CD4-positive, alpha-beta T cell treated with Interleukin-4 for 4 hours (primary cell): ENCODE measurements at regions not wholly inside any gene's neighbourhood (a gene's known extent, or its start where the extent isn't known, plus 50 kb on each side); places are given as distances from the start of the nearest gene placed in this dataset.

Experiments
- DNase-seq: peaks from one replicate; pipeline ENCODE4 v3.0.0-alpha.2; 2020

- no peak for DNase-seq
Observed at GRCh38 chr13:97809576-97809975, 143.9 kb upstream of the IPO5 start.

DNA sequence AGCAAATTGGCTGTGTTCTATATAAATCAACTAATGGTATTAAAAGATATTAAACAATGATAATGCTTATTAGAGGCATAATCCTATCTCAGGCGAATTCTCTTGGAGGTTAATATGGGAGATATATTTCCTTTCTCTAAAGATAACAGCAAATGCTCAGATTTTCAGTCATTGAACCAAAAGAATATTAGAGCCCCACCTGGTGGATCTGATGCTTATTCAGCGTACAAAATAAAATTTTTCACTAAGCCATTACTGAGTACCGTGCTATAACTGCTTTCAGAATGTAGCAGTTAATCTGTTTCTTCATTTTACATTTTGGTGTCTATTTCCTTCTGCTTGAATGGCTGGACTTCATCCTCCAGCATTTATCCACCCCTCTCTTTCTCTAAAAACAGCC is 143.3 kb upstream of the IPO5 start:
- no peak for DNase-seq

- DNase-seq = no peak
Observed at GRCh38 chr13:97822377-97822776, 131.1 kb upstream of the IPO5 start.

DNA sequence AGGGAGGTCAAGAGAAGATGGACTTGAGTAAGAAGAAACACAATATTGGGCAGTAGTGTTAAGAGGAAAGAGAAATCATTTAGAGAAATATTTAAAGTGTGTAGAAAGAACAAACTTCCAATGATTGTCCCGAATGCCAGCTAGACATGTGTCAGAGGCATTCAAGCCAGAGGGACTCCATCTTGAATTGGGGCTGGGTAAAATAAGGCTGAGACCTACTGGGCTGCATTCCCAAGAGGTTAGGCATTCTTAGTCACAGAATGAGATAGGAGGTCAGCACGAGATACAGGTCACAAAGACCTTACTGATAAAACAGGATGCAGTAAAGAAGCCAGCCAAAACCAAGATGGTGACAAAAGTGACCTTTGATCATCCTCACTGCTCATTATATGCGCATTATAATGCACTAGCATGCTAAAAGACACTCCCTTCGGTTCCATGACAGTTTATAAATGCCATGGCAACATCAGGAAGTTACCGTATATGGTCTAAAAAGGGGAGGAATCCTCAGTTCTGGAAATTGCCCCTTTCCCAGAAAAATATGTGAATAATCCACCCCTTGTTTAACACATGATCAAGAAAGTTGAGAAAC is 127.0 kb upstream of the IPO5 start:
- DNase-seq = no peak

DNA sequence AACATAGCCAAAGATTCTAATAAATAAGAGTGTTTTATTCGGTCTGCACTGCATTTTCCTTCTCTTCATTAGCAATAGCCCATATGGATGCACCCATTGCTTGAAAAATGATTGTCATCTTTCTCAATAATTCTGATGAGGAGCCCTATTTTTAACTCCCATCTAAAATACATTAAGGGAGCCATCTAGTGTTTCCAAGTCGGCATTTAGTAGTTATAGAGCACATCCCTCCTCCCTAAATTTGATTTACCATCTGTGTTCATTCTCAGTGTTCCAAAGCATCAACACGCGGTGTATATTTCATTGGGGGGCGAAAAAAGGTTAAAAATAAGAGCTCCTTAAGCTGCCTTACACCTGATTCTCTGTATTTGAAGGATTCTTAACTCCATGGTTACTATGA is 119.2 kb upstream of the IPO5 start:
- no peak for DNase-seq

- no peak for DNase-seq
Observed at GRCh38 chr13:97843189-97843588, 110.3 kb upstream of the IPO5 start.

GRCh38 chr13:97844151-97844550 is 109.3 kb upstream of the IPO5 start:
- DNase-seq = no peak

GRCh38 chr13:97848886-97849285 is 104.6 kb upstream of the IPO5 start:
- no peak for DNase-seq

DNA sequence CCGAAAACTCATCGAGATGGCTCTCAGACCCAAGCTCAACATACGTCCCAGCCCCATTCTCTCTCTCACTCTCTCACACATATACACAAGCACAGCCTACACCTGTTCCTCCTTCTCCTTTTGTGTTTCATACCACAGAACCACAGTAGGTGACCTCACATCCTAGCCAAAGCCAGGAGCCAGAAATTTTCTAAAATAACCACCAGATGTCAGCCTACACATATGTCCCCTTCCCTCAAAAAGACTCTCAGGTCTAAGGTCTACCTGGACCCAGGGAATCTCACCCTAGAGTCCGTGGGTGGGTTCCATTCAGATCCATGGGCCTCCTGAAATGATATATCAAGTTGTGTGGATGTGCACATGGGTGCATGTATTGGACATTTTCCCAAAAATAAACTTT is 104.2 kb upstream of the IPO5 start:
- no peak for DNase-seq

DNA sequence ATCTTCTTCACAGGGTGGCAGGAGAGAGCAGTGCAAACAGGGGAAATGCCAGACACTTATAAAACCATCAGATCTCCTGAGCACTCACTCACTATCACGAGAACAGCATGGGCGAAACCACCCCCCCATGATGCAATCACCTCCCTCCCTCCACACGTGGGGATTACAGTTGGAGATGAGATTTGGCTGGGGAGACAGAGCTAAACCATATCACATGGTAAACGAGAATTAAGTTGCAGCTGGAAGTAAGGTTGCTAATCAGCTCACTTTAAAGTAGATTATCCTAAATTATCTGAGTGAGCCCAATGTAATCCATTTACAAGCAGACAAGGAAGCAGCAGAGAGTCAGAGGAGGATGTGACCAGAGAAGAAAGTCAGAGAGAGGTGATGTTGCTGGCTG is 102.2 kb upstream of the IPO5 start:
- no peak for DNase-seq

DNA sequence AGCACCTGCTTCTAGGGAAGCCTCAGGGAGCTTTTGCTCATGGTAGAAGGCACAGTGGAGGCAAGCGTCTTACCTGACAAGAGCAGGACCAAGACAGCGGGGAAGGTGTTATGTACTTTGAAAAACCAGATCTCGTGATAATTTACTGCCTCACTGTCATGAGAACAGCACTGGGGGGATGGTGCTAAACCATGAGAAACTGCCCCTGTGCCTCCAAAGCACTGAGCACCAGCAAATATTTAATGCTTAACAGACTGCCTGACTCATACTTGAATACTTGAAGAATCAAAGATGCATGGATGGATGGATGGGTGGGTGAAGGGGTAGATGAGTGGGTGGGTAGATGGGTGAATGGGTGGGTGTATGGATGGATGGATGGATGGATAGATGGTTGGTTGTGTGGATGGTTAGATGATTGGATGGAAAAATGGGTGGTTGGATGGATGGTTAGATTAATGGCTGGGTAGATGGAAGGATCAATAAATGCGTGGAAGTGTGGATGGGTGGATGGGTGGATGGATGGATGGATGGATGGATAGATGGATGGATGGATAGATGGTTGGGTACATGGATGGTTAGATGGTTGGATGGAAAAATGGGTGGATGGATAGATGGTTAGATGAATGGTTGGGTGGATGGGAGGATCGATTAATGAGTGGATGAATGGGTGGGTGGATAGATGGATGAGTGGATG is 101.1 kb upstream of the IPO5 start:
- DNase-seq = no peak

GRCh38 chr13:97853550-97853949 is 99.9 kb upstream of the IPO5 start:
- no peak for DNase-seq

DNA sequence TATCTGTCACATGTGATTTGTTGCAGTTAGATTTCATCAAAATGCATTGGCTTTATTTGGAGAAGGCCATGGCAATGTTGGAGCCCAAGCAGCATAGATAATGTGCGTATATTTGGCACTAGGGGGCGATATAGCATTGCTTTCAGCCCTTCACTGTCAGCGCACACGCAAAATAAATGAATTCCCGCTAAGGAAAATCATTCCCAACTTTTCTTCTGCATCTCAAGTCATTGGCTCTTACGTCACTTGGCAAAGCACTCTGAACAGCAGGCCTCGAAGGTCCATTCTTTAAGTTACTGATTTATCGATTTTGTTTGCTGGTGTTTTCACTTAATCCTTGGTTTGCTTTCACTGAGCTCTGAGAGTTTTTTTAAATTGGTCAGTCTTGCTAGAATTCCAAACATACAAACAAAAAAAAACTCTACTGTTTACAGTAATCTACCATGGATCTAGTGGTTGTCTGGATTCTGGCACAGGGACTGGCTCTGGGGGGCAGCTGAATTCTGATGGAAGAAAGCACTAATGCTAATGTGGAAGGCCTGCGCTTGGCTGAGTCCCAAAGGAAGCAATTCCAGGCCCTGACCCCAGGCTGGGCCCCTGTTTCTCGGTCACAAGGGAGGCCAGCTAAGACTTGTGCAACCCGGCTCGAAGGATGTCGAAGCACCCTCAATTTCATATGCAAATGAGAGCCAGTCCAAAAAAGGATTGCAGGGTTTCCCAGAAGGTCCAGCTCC is 97.7 kb upstream of the IPO5 start:
- peak; percentile 39 for DNase-seq

DNA sequence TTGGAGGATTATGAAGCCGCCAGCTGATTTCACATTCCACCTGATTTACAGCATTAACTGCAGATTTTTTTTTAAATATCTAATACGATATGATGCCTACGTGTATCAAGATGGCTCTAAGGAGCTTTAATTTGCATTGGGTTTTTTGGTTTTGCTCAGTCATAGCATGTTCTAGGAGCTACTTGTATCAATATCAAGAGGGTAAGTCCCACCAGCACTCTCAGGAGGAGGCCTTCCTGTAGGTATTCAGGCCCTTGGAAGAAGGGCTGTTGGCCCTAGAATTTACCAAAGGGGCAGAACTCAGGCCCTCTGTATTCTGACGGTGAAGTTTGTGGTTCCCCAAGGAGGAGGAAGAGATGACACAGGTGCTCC is 97.2 kb upstream of the IPO5 start:
- DNase-seq = no peak

- DNase-seq = no peak
Observed at GRCh38 chr13:97858161-97858560, 95.3 kb upstream of the IPO5 start.

DNA sequence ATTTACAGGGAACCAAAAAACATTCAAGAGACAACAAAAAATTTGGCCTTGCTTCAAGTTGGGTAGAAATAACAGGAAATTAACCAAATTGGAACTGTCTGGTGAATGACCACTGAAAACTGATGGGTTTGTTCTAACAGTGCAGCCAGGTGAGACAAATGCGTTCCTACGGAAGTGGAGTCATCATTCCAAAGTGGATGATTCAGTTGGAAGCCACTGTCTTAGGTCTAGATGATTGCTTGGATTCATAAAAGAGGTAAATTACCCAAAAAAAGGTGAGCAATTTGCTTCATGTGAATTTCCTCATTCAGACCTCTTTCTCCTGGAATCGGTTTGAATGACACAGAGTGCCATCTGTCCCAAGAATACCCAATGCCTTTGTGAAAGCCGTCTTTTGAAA is 87.1 kb upstream of the IPO5 start:
- DNase-seq = no peak

DNA sequence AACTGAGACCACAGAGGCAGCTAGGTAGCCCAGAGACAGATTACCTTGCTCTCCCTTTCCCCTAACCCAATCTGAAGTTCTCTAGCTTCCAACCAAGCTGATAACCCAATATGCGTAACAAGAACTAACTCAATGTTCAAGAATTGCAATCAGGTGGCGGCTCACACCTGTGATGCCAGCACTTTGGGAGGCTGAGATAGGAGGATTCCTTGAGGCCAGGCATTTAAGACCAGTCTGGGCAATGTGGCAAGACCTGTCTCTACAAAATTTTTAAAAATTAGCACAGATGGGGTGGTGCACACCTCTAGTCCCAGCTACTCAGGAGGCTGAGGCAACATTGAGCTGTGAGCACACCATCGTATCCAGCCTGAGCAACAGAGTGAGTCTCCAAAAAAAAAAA is 86.7 kb upstream of the IPO5 start:
- DNase-seq = no peak

GRCh38 chr13:97873398-97873797 is 80.1 kb upstream of the IPO5 start:
- DNase-seq = no peak

DNA sequence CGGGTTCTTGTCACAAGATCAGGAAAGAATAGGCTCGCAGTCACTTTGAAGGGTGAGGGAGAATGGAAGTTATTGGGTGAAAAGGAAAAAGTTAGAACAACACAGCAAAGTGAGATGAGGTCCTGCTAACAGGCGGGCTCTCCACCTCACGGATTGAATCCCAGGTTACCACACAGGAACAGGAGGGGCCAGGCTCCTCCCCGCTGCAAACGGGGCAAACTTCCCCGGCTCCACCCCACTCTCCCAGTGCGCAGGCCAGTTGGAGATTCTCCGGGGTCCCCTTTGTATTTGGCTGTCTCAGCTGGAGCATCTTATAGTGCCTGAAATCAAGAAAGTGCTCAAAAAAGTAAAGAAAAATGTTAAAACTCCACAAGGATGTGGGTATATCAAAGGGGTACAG is 78.3 kb upstream of the IPO5 start:
- no peak for DNase-seq

DNA sequence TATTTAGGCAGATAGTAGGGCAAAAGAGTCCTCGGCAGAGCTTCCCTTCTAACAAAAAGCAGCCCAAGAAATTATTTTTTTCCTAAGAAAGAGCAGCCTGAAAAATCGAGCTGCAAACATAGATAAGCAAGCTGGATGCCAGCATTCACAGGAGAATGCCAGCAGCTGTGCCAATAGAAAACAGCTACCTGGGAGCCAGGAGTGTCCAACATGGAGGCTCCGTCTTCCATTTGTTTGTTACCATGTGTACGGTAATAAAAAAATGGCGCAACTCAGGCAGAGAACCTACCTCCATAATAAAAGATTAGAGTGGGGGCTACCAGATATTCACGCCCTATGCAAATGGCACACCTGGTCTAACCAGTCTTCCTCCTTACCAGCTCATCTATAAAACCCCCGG is 77.6 kb upstream of the IPO5 start:
- no peak for DNase-seq

DNA sequence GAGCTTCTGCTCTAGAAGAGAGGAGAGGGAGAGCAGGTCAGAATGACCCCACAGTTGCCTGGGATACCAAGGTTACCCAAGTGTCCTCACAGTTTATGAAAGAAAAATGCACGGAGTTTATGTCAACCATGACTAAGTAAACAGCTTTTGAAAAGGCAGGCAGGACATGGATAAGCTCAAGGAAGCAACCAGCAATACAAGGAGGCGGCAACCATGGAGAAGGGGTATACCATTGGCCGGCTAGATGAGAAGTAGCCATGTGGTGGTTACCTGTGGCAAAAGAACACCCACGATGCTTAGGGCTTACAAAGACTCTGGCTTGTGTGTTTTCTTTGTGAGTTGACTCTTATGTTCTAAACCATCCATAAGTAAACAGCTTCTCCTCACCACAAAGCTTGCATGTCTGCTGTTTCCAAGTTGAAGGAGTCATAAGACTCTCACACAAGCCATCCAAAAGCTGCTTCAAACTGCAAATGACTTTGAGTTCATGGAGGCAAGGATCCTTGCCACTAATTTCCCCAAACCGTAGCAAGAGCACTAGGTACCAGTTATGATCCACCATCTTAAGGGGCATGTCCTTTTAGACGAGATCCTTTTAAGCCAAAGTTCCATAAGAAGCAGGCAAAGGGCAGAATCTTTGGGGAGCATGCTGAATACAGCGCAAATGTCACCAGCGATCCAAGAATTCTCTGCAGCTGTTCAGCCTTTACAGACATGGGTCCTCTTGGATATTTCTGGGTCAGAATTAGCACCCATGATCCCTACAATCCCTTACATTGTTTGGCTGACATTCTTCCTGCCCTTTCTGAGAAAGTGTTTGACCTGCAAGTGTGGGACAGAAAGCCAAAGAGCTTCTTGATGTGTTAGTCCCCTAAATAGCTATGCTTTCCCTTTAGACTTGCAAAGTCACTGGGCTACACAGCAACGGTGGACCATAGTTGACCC is 74.8 kb upstream of the IPO5 start:
- DNase-seq = no peak

- no peak for DNase-seq
Observed at GRCh38 chr13:97879646-97880310, 73.7 kb upstream of the IPO5 start.

DNA sequence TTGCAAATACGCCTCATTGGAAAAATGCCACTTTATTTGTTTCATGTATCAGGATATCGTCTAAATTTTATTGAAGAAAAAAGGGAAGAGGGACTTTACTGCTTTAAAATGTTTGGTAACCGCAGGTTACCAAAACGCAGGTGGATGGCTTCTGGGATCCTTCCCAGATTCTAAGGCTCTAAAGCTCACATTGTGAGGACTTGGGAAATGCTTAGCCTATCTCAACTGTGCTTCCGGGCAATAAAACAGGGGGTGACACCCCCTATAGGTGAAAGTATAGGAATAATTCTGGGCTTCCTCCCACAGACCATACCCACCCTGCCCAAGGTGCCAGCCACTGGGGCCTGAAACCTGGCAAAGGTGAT is 73.2 kb upstream of the IPO5 start:
- no peak for DNase-seq
